OCI-LY3 (cell line): ENCODE measurements at regions not wholly inside any gene's neighbourhood (a gene's known extent, or its start where the extent isn't known, plus 50 kb on each side); places are given as distances from the start of the nearest gene placed in this dataset.

ENCODE experiments used
- H2AFZ ChIP-seq: fragments of 200-600, 300-600 bp; shearing (Covaris generic); 2 replicates; pipeline ENCODE4 v1.6.0; 2014; ENCODE audit warnings: antibody characterized with exemption, low read depth, low read length
- H3K27ac ChIP-seq: fragments of 200-600, 300-600 bp; sonication (generic); 2 replicates; pipeline ENCODE4 v1.5.1; 2014; ENCODE audit warnings: mild to moderate bottlenecking, low read length, moderate library complexity, mixed read lengths
- H3K27me3 ChIP-seq: fragments of 200-600, 300-600 bp; sonication (generic); 2 replicates; pipeline ENCODE4 v1.6.1; 2014; ENCODE audit warnings: low read depth, low read length, mixed read lengths
- H3K36me3 ChIP-seq: fragments of 200-600, 300-600 bp; sonication (generic); replicated peaks from 2 replicates; pipeline ENCODE3; 2014; ENCODE audit warnings: low read depth, low read length, mixed read lengths
- H3K4me1 ChIP-seq: fragments of 300-600, 200-600 bp; sonication (generic); 2 replicates; pipeline ENCODE4 v1.6.1; 2014; ENCODE audit warnings: low read length, mixed read lengths
- H3K4me2 ChIP-seq: fragments of 200-600, 300-600 bp; sonication (generic); 2 replicates; pipeline ENCODE4 v1.6.1; 2014; ENCODE audit warnings: low read length, mixed read lengths
- H3K4me3 ChIP-seq: fragments of 300-600, 200-600 bp; sonication (generic); 2 replicates; pipeline ENCODE4 v1.5.1; 2014; ENCODE audit warnings: antibody characterized with exemption, mild to moderate bottlenecking, low read length, moderate library complexity
- H3K79me2 ChIP-seq: fragments of 300-600, 200-600 bp; shearing (Covaris generic); 2 replicates; pipeline ENCODE4 v1.6.1; 2014; ENCODE audit warnings: mild to moderate bottlenecking, low read length, mixed read lengths
- H3K9ac ChIP-seq: fragments of 300-600, 200-600 bp; shearing (Covaris generic); 2 replicates; pipeline ENCODE4 v1.6.0; 2014; ENCODE audit warnings: mild to moderate bottlenecking, low read length, moderate library complexity
- H3K9me3 ChIP-seq: fragments of 200-600, 300-600 bp; shearing (Covaris generic); 2 replicates; pipeline ENCODE4 v1.6.1; 2014; ENCODE audit warnings: low read length, mixed read lengths; ENCODE audit not compliant: insufficient read depth
- H4K20me1 ChIP-seq: fragments of 200-600, 300-600 bp; sonication (generic); 2 replicates; pipeline ENCODE4 v1.6.1; 2016; ENCODE audit warnings: low read length, mixed read lengths; ENCODE audit not compliant: insufficient read depth
- EZH2phosphoT487 ChIP-seq: fragments of 200-600 bp; shearing (Covaris generic); IDR thresholded peaks from 2 replicates; pipeline ENCODE4 v1.6.1; 2018; ENCODE audit warnings: antibody characterized with exemption, mixed run types, low read depth
- TF ChIP-seq, protein P1 (sequence below): fragments of 200-600, 300-600 bp; sonication (generic); IDR thresholded peaks from 2 replicates; pipeline ENCODE4 v1.5.1; 2014; ENCODE audit warnings: antibody characterized with exemption, low read length, low read depth

DNA sequence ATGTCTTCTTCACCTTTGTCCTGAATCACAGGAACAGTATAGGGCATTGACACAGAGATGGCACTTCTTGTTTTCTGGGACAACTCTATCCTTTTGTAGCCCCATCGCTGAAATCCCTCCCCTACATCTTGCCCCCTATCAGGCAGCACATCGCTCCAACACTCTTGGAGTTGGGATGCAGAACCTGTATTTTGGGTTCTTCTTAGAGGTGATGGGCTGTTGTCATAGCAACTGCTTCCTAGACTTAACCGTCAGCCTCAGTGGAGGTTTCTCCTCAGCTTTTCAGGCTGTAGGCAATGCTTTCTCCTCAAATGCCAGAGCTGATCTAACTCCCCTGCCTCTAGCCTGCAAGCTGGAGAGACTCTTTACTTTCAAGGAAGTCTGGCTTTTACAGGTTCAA, 99.9 kb upstream of the SPRED2 start:
- no peak overlapping the region for H3K9ac ChIP-seq
- peaks cover 18% of the 10 kb centered on the region for H3K4me1 ChIP-seq
- no peak overlapping the region for H2AFZ ChIP-seq
- H3K79me2 ChIP-seq: no peaks in the 10 kb centered on the region
- no peaks in the 10 kb centered on the region for H3K36me3 ChIP-seq
- no peaks in the 10 kb centered on the region for H3K9me3 ChIP-seq
- H3K4me2 ChIP-seq: no peak overlapping the region
- H4K20me1 ChIP-seq: peaks cover 12% of the 10 kb centered on the region; the same call in 1 of the 2 replicates
- H3K27me3 ChIP-seq: peaks cover 83% of the 10 kb centered on the region
- no peak overlapping the region for H3K27ac ChIP-seq
- TF ChIP-seq, protein P1, sequence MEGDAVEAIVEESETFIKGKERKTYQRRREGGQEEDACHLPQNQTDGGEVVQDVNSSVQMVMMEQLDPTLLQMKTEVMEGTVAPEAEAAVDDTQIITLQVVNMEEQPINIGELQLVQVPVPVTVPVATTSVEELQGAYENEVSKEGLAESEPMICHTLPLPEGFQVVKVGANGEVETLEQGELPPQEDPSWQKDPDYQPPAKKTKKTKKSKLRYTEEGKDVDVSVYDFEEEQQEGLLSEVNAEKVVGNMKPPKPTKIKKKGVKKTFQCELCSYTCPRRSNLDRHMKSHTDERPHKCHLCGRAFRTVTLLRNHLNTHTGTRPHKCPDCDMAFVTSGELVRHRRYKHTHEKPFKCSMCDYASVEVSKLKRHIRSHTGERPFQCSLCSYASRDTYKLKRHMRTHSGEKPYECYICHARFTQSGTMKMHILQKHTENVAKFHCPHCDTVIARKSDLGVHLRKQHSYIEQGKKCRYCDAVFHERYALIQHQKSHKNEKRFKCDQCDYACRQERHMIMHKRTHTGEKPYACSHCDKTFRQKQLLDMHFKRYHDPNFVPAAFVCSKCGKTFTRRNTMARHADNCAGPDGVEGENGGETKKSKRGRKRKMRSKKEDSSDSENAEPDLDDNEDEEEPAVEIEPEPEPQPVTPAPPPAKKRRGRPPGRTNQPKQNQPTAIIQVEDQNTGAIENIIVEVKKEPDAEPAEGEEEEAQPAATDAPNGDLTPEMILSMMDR: no peak
- TF ChIP-seq EZH2phosphoT487: no peak
- H3K4me3 ChIP-seq: no peak overlapping the region

DNA sequence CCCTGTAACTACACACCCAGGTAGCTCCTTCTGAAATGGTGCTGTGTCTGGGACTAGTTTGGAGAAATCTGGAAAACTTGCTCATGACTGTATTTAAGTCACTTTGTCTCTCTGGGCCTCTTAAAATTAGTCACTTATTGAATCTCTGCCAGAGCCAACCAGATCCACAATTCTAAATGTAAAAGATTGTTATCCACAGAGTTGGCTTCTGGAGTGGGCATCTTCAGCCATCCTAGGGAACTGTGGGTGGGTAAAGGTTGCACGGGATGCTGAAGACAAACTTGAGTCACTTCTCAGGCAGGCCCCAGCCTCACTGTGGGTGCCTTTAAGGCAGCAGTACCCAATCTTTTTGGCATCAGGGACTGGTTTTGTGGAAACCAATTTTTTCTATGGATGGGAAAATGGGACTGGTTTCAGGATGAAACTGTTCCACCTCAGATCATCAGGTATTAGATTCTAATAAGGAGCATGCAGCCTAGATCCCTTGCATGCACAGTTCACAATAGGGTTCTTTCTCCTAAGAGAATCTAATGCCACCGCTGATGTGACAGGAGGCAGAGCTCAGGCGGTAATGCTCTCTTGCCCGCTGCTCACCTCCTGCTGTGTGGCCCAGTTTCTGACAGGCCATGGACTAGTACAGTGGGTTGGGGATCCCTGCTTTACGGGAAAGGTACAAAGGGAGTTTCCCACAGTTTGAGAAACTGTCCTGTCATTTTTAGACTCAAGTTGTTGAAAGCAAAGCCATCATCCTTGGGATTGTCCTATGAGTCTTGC, 98.3 kb upstream of the SPRED2 start:
- peaks cover 6% of the 10 kb centered on the region for H3K4me1 ChIP-seq
- H3K9ac ChIP-seq: no peak overlapping the region
- no peak overlapping the region for H3K27ac ChIP-seq
- H3K4me3 ChIP-seq: no peak overlapping the region
- peaks cover 91% of the 10 kb centered on the region for H3K27me3 ChIP-seq
- no peaks in the 10 kb centered on the region for H3K36me3 ChIP-seq
- no peaks in the 10 kb centered on the region for H3K9me3 ChIP-seq
- no peak overlapping the region for H3K4me2 ChIP-seq
- H4K20me1 ChIP-seq: peaks cover 5% of the 10 kb centered on the region; the same call in 1 of the 2 replicates
- no peak overlapping the region for H2AFZ ChIP-seq
- TF ChIP-seq, protein P1: no peak
- TF ChIP-seq EZH2phosphoT487: no peak
- no peaks in the 10 kb centered on the region for H3K79me2 ChIP-seq

DNA sequence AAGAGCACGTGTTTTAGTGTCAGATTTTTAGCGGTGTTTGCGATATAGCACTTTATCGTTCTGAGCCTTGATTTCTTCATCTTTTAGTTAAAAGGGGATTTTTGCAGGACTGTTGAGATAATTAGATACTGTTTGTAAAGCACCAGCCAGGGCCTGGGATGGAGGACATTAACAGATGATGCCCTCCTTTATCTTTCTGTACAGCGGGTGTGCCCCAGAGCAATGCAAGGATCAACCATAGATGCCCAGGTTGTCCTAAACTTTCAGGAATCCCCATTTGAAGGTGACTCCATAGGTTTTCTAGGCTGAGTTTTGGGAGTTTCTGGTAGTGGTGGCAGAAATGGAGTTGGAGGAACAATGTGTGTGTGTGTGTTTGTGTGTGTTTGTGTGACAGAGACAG, 97.0 kb upstream of the SPRED2 start:
- H3K79me2 ChIP-seq: no peaks in the 10 kb centered on the region
- H3K36me3 ChIP-seq: no peaks in the 10 kb centered on the region
- no peak for TF ChIP-seq EZH2phosphoT487
- TF ChIP-seq, protein P1: no peak
- peaks cover 91% of the 10 kb centered on the region for H3K27me3 ChIP-seq
- H2AFZ ChIP-seq: no peak overlapping the region
- H4K20me1 ChIP-seq: no peaks in the 10 kb centered on the region
- H3K4me1 ChIP-seq: no peaks in the 10 kb centered on the region
- no peak overlapping the region for H3K4me3 ChIP-seq
- no peak overlapping the region for H3K9ac ChIP-seq
- no peaks in the 10 kb centered on the region for H3K9me3 ChIP-seq
- no peak overlapping the region for H3K4me2 ChIP-seq
- no peak overlapping the region for H3K27ac ChIP-seq

DNA sequence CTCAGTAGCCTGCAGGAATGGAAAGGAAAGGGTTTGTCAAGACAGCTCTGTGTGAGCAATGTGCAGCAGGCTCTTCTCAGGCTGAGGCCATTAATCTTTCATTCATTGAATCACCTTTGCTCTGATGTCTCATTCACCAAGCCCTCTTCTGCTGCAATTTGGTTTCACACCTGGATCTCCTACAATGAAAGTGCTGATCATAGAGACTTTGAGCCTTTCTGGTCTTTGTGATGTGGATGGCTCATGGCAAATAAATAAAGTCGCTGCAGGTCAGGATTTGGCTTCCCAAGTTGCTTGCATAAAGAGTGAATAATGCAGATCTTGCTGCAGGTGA, 95.8 kb upstream of the SPRED2 start:
- TF ChIP-seq EZH2phosphoT487: no peak
- H3K9ac ChIP-seq: no peak overlapping the region
- H3K4me1 ChIP-seq: no peaks in the 10 kb centered on the region
- H3K4me3 ChIP-seq: no peak overlapping the region
- no peak overlapping the region for H3K27ac ChIP-seq
- no peak overlapping the region for H3K4me2 ChIP-seq
- no peaks in the 10 kb centered on the region for H3K36me3 ChIP-seq
- H3K9me3 ChIP-seq: no peaks in the 10 kb centered on the region
- peaks cover 96% of the 10 kb centered on the region for H3K27me3 ChIP-seq
- no peaks in the 10 kb centered on the region for H4K20me1 ChIP-seq
- H2AFZ ChIP-seq: no peak overlapping the region
- no peaks in the 10 kb centered on the region for H3K79me2 ChIP-seq
